B cell (primary cell): ENCODE measurements at regions not wholly inside any gene's neighbourhood (a gene's known extent, or its start where the extent isn't known, plus 50 kb on each side); places are given as distances from the start of the nearest gene placed in this dataset.

Source experiments
- ATAC-seq: fragments of 200-7000 bp; cut with Tn5 transposase; one replicate; pipeline ENCODE4 v1.10.0; 2021; ENCODE audit warnings: low read depth, mild to moderate bottlenecking, moderate number of reproducible peaks, moderate library complexity
- CTCF ChIA-PET: fragments of 350-600 bp; sonication (Branson Sonifier 250); formaldehyde crosslinking; loops from one replicate; lab custom pipeline; 2021; ENCODE audit warnings: antibody characterized with exemption, inconsistent platforms; lab: Charles Lee
- POLR2A ChIA-PET: fragments of 350-600 bp; sonication (Branson Sonifier 250); formaldehyde crosslinking; loops from one replicate; lab custom pipeline; 2021; ENCODE audit warnings: antibody characterized with exemption; lab: Charles Lee
- DNase-seq: peaks from one replicate; pipeline ENCODE4 v3.0.0; 2013
- H2AFZ ChIP-seq: 2 replicates; pipeline ENCODE4 v1.6.1; 2012; ENCODE audit warnings: mild to moderate bottlenecking, low read depth, low read length; ENCODE audit not compliant: insufficient read depth, poor library complexity, severe bottlenecking
- H3K27ac ChIP-seq, 2 donors: 1 replicate in 1 of 2; 2 replicates in 1 of 2; pipeline ENCODE4 v1.5.1; 2012 to 2013; ENCODE audit warnings: low read length in 2 of 2, mild to moderate bottlenecking in 2 of 2, moderate library complexity in 1 of 2
- H3K27me3 ChIP-seq, 4 experiments: fragments of 200-600 bp in 1 of 4; sonication (generic) in 1 of 4; replicated peaks in 1 of 4; 1 replicate in 2 of 4; 2 replicates in 2 of 4; pipeline versions ENCODE4 v1.6.1 to v1.7.0; 2013 to 2016; ENCODE audit warnings: low read length in 3 of 4, mild to moderate bottlenecking in 2 of 4, mixed read lengths in 1 of 4, moderate library complexity in 1 of 4; ENCODE audit not compliant: insufficient read depth in 4 of 4, control insufficient read depth in 3 of 4; ENCODE audit errors: control extremely low read depth in 1 of 4
- H3K36me3 ChIP-seq, 2 experiments: replicated peaks in 1 of 2; 1 replicate in 1 of 2; 2 replicates in 1 of 2; pipeline versions ENCODE4 v1.6.1 to v1.7.1; 2013; ENCODE audit warnings: low read length in 1 of 2; ENCODE audit not compliant: insufficient read depth in 2 of 2, control insufficient read depth in 1 of 2; ENCODE audit errors: control extremely low read depth in 1 of 2, extremely low read depth in 1 of 2
- H3K4me1 ChIP-seq, 2 donors: fragments of 200-600 bp in 1 of 2; sonication (generic) in 1 of 2; 1 replicate in 1 of 2; 2 replicates in 1 of 2; pipeline versions ENCODE4 v1.5.1 to v1.6.1; 2013 to 2017; ENCODE audit warnings: low read length in 2 of 2; ENCODE audit not compliant: control insufficient read depth in 2 of 2, insufficient read depth in 2 of 2
- H3K4me2 ChIP-seq: replicated peaks from 2 replicates; pipeline ENCODE3; 2012; ENCODE audit warnings: mild to moderate bottlenecking, low read depth, low read length; ENCODE audit not compliant: poor library complexity, severe bottlenecking
- H3K4me3 ChIP-seq, 5 experiments: fragments of 200-600 bp in 1 of 5; sonication (generic) in 1 of 5; 1 replicate in 3 of 5; 2 replicates in 2 of 5; pipeline versions ENCODE4 v1.5.1 to v1.7.0; 2011 to 2016; ENCODE audit warnings: low read length in 4 of 5, mild to moderate bottlenecking in 4 of 5, low read depth in 2 of 5, control low read depth in 1 of 5, moderate library complexity in 1 of 5; ENCODE audit not compliant: insufficient read depth in 1 of 5; ENCODE audit errors: control extremely low read depth in 1 of 5, extremely low read depth in 1 of 5
- H3K79me2 ChIP-seq: fragments of 200-600 bp; sonication (generic); one replicate; pipeline ENCODE4 v1.6.0; 2016; ENCODE audit warnings: low read length; ENCODE audit not compliant: control insufficient read depth, insufficient read depth
- H3K9ac ChIP-seq: fragments of 200-600 bp; sonication (generic); 2 replicates; pipeline ENCODE4 v1.6.1; 2017; ENCODE audit warnings: mild to moderate bottlenecking, low read length, moderate library complexity
- H3K9me3 ChIP-seq, 3 donors: one replicate each; pipeline versions ENCODE4 v1.6.1 to v1.7.1; 2013; ENCODE audit warnings: low read length in 2 of 3; ENCODE audit not compliant: control insufficient read depth in 2 of 3, insufficient read depth in 1 of 3; ENCODE audit errors: control extremely low read depth in 1 of 3
- H4K20me1 ChIP-seq: 2 replicates; pipeline ENCODE4 v1.6.0; 2012; ENCODE audit warnings: mild to moderate bottlenecking, low read length; ENCODE audit not compliant: insufficient read depth, control insufficient read depth, poor library complexity, severe bottlenecking
- H3K27ac Mint-ChIP-seq: one replicate; pipeline ENCODE4 v1.8.0; 2021; ENCODE audit warnings: mixed read lengths
- H3K27me3 Mint-ChIP-seq: one replicate; pipeline ENCODE4 v1.8.0; 2021; ENCODE audit warnings: mixed read lengths
- H3K4me1 Mint-ChIP-seq: one replicate; pipeline ENCODE4 v1.8.0; 2021; ENCODE audit warnings: mixed read lengths
- H3K4me3 Mint-ChIP-seq: one replicate; pipeline ENCODE4 v1.8.0; 2021; ENCODE audit warnings: mixed read lengths
- H3K9me3 Mint-ChIP-seq: one replicate; pipeline ENCODE4 v1.8.0; 2022; ENCODE audit warnings: mixed read lengths; ENCODE audit not compliant: insufficient read depth
- EZH2 ChIP-seq: IDR thresholded peaks from 2 replicates; pipeline ENCODE4 v1.6.1; 2012; ENCODE audit warnings: borderline replicate concordance, low read depth, mild to moderate bottlenecking, moderate library complexity, low read length; ENCODE audit not compliant: insufficient read depth, poor library complexity, severe bottlenecking
- WGBS: methylation state at CpG from one replicate; pipeline ENCODE4 v1.1.5; 2013; ENCODE audit warnings: missing lambda C conversion rate; ENCODE audit not compliant: insufficient coverage; 5-methylcytosine and 5-hydroxymethylcytosine counted together
- intact Hi-C: fragments of 100-400 bp; cut with micrococcal nuclease; formaldehyde crosslinking; loops from one replicate; pipeline ENCODE4 v1.10.0; 2022
- TF ChIP-seq, protein P1 (sequence below): fragments of 200-600 bp; IDR thresholded peaks from one replicate; pipeline ENCODE4 v1.8.0; 2022; ENCODE audit warnings: antibody characterized with exemption, mild to moderate bottlenecking

DNA sequence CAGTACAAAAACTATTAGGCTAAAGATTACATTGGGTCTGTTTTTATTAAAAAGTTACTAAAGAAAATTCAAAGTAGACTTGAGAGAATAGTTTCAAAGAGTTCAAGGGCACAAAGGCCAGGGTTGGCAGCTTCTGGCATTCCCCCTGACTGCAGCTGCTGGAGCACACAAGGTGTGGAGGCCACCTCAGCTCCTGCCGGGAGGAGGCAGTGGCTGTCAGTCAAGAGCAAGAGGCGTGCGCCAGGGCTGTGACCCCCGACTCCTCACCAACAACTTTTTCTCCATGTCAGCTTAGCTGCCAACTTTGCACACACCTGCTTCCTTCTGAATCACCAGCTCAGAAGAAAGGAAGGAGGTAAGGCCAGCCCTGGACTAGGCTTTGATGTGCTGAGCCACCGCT lies 144.6 kb upstream of the PLXNA4 start:
- Histone ChIP-seq H3K9ac (no peak overlapping the region), H2AFZ (no peak overlapping the region), H3K9me3 (peaks cover 0 to 4% (median 0%) of the 10 kb centered on the region in 3 donors), H3K4me3 (no peak overlapping the region), H3K4me1 (no peaks in the 10 kb centered on the region), H3K36me3 (no peaks in the 10 kb centered on the region), H4K20me1 (no peaks in the 10 kb centered on the region), H3K27me3 (no peaks in the 10 kb centered on the region), H3K4me2 (no peak overlapping the region), H3K79me2 (no peaks in the 10 kb centered on the region), H3K27ac (no peak overlapping the region)
- Mint-ChIP-seq H3K4me3 (no peak overlapping the region), H3K27me3 (peaks cover 9% of the 10 kb centered on the region), H3K27ac (no peak overlapping the region), H3K9me3 (peaks cover 3% of the 10 kb centered on the region), H3K4me1 (no peaks in the 10 kb centered on the region)
- DNase-seq = no peak
- no peak for ATAC-seq
- ChIA-PET CTCF (no interaction called here), POLR2A (no interaction called here)
- intact Hi-C loops = no loop called here
- no peak for TF ChIP-seq EZH2
- TF ChIP-seq, protein P1, sequence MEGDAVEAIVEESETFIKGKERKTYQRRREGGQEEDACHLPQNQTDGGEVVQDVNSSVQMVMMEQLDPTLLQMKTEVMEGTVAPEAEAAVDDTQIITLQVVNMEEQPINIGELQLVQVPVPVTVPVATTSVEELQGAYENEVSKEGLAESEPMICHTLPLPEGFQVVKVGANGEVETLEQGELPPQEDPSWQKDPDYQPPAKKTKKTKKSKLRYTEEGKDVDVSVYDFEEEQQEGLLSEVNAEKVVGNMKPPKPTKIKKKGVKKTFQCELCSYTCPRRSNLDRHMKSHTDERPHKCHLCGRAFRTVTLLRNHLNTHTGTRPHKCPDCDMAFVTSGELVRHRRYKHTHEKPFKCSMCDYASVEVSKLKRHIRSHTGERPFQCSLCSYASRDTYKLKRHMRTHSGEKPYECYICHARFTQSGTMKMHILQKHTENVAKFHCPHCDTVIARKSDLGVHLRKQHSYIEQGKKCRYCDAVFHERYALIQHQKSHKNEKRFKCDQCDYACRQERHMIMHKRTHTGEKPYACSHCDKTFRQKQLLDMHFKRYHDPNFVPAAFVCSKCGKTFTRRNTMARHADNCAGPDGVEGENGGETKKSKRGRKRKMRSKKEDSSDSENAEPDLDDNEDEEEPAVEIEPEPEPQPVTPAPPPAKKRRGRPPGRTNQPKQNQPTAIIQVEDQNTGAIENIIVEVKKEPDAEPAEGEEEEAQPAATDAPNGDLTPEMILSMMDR = no peak
- WGBS = 86% methylated on average over 4 of the region's 5 CpGs

DNA sequence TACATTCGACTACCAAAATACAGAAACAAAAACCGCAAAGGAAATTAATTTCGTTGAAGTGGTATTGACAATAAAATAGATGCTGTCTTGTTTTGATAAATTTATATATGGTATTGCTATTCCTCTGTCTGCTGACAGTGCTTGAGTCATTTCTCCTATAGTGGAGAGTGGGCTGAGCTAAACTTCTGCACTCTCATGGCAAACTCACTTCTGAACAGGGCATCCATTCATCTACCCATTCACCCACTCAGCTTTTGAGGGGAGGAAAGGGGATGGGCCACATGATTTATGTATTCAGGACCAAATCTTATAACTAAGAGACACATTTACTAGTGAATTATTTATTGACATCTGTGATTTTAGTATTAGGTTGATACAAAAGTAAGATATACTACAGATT lies 137.6 kb upstream of the PLXNA4 start:
- H3K27ac ChIP-seq = no peak overlapping the region
- H3K9me3 ChIP-seq = no peaks in the 10 kb centered on the region
- WGBS = no CpG with 5 or more reads among the region's 3 CpGs
- H3K9me3 Mint-ChIP-seq = peaks cover 2% of the 10 kb centered on the region
- POLR2A ChIA-PET = no interaction called here
- ATAC-seq = no peak
- H3K36me3 ChIP-seq = no peaks in the 10 kb centered on the region
- H3K4me1 ChIP-seq = no peaks in the 10 kb centered on the region
- no peaks in the 10 kb centered on the region for H3K27me3 ChIP-seq
- H3K4me1 Mint-ChIP-seq = no peaks in the 10 kb centered on the region
- H3K9ac ChIP-seq = no peak overlapping the region
- no peak overlapping the region for H3K27ac Mint-ChIP-seq
- CTCF ChIA-PET = interaction anchor here (0.7 kb wide), 1 partner anchor 580 kb away, joined by 3 read pairs; no protein-coding TSS in a partner anchor
- no peak overlapping the region for H3K4me2 ChIP-seq
- H3K79me2 ChIP-seq = no peaks in the 10 kb centered on the region
- intact Hi-C loops = no loop called here
- TF ChIP-seq, protein P1 = no peak
- TF ChIP-seq EZH2 = no peak
- no peak overlapping the region for H3K4me3 ChIP-seq
- H4K20me1 ChIP-seq = no peaks in the 10 kb centered on the region
- H2AFZ ChIP-seq = no peak overlapping the region
- no peak overlapping the region for H3K4me3 Mint-ChIP-seq
- no peaks in the 10 kb centered on the region for H3K27me3 Mint-ChIP-seq
- DNase-seq = no peak
